ENCODE measurements at regions not wholly inside any gene's neighbourhood (a gene's known extent, or its start where the extent isn't known, plus 50 kb on each side); places are given as distances from the start of the nearest gene placed in this dataset.
A peak's percentile ranks its signal among the peaks of the same experiment; 100 is the strongest.

DNA sequence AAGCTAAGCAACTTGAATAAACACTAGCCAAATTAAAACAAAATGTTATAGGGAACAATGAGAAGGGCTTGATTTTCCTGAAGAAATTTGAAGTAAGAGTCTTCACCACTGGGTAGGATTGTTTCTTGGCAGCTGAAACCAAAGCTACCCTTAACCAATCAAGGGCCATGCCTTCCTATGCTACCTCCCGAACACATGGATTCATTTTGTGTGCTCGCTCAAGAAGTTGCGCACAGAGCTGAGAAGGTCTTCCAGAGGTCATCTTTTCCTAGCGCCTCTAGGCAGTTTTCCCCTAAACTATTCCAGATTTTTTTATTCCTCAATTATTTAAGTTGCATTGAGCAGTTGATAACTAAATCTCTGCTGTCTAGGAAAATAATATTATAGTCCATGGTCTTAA, 264.6 kb downstream of the RBM43 start:
- TF ChIP-seq, protein P1, sequence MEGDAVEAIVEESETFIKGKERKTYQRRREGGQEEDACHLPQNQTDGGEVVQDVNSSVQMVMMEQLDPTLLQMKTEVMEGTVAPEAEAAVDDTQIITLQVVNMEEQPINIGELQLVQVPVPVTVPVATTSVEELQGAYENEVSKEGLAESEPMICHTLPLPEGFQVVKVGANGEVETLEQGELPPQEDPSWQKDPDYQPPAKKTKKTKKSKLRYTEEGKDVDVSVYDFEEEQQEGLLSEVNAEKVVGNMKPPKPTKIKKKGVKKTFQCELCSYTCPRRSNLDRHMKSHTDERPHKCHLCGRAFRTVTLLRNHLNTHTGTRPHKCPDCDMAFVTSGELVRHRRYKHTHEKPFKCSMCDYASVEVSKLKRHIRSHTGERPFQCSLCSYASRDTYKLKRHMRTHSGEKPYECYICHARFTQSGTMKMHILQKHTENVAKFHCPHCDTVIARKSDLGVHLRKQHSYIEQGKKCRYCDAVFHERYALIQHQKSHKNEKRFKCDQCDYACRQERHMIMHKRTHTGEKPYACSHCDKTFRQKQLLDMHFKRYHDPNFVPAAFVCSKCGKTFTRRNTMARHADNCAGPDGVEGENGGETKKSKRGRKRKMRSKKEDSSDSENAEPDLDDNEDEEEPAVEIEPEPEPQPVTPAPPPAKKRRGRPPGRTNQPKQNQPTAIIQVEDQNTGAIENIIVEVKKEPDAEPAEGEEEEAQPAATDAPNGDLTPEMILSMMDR (IDR thresholded peaks at IDR 0.05; ENCODE audit: control extremely low read depth, extremely low read depth): no peak
- no peak for ATAC-seq (ENCODE audit: insufficient read depth, low FRiP score)
- Histone ChIP-seq H3K27ac (ENCODE audit: low read depth in 1 of 2, low read length in 1 of 2) (no peak overlapping the region), H3K4me1 (ENCODE audit: control insufficient read depth in 5 of 5, insufficient read depth in 5 of 5, low read length in 5 of 5) (peaks cover 0 to 17% (median 0%) of the 10 kb centered on the region in 5 donors), H3K36me3 (ENCODE audit: control insufficient read depth in 4 of 4, insufficient read depth in 4 of 4, low read length in 4 of 4) (no peaks in the 10 kb centered on the region), H3K4me3 (no peak overlapping the region), H3K27me3 (ENCODE audit: control insufficient read depth in 3 of 3, insufficient read depth in 3 of 3, low read length in 2 of 3) (no peaks in the 10 kb centered on the region), H3K9ac (ENCODE audit: insufficient read depth in 1 of 2, low read length in 2 of 2) (no peak overlapping the region), H3K9me3 (ENCODE audit: control insufficient read depth in 4 of 4, insufficient read depth in 3 of 4, low read length in 3 of 4) (no peaks in the 10 kb centered on the region)
- DNase-seq: peak in 1 of 3 donors; percentile 26
- WGBS, 2 donors: 89 to 95% methylated on average over 4 of the region's 4 CpGs

DNA sequence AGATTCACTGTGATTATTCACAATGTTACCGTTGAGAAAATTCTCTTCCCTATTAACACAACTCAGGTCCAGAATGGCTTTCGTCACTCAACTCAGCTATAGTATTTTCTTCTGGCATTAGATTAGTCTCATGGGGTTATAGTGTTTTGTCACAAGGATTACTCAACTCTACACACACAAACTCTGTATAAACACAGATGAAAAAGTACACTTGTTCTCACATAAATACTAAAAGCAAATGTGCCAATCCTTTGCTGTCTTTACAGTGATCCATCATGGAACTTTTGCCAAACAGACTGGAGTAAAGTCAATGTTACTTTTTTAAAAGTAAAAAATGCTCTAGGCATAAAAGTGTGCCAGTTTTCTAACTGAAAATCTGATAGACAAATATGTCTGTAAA, 267.6 kb downstream of the RBM43 start:
- Histone ChIP-seq H3K36me3 (ENCODE audit: control insufficient read depth in 4 of 4, insufficient read depth in 4 of 4, low read length in 4 of 4) (no peaks in the 10 kb centered on the region), H3K27ac (ENCODE audit: low read depth in 1 of 2, low read length in 1 of 2) (no peak overlapping the region), H3K27me3 (ENCODE audit: control insufficient read depth in 3 of 3, insufficient read depth in 3 of 3, low read length in 2 of 3) (no peaks in the 10 kb centered on the region), H3K9ac (ENCODE audit: insufficient read depth in 1 of 2, low read length in 2 of 2) (no peak overlapping the region), H3K4me1 (ENCODE audit: control insufficient read depth in 5 of 5, insufficient read depth in 5 of 5, low read length in 5 of 5) (peaks cover 0 to 17% (median 0%) of the 10 kb centered on the region in 5 donors), H3K4me3 (no peak overlapping the region), H3K9me3 (ENCODE audit: control insufficient read depth in 4 of 4, insufficient read depth in 3 of 4, low read length in 3 of 4) (peaks cover 0 to 9% (median 0%) of the 10 kb centered on the region in 4 donors)
- TF ChIP-seq, protein P1 (IDR thresholded peaks at IDR 0.05; ENCODE audit: control extremely low read depth, extremely low read depth): no peak
- ATAC-seq (ENCODE audit: insufficient read depth, low FRiP score) (no peak), DNase-seq (peak in 2 of 3 donors; percentile 37 to 49)
- 61 to 82% methylated on average over 2 of the region's 2 CpGs for WGBS, 2 donors

DNA sequence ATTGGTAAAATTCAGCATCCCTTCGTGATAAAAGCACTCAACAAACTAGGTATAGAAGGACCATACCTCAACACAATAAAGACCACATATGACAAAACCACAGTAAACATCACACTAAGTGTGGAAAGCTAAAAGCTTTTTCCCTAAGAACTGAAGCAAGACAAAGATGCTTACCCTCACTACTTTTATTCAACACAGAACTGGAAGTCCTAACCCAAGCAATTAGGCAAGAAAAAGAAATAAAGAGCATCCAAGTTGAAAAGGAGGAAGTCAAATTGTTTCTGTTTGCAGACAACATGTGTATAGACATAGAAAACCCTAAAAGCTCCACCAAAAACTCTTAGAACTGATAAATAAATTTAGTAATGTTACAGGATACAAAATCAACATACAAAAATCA, 271.7 kb downstream of the RBM43 start:
- no peak overlapping the region for H3K4me3 ChIP-seq
- H3K27ac ChIP-seq (ENCODE audit: low read depth in 1 of 2, low read length in 1 of 2): no peak overlapping the region
- H3K27me3 ChIP-seq (ENCODE audit: control insufficient read depth in 3 of 3, insufficient read depth in 3 of 3, low read length in 2 of 3): no peaks in the 10 kb centered on the region
- DNase-seq (no peak), ATAC-seq (ENCODE audit: insufficient read depth, low FRiP score) (no peak)
- no peaks in the 10 kb centered on the region for H3K4me1 ChIP-seq (ENCODE audit: control insufficient read depth in 5 of 5, insufficient read depth in 5 of 5, low read length in 5 of 5)
- no peak overlapping the region for H3K9ac ChIP-seq (ENCODE audit: insufficient read depth in 1 of 2, low read length in 2 of 2)
- no peaks in the 10 kb centered on the region for H3K36me3 ChIP-seq (ENCODE audit: control insufficient read depth in 4 of 4, insufficient read depth in 4 of 4, low read length in 4 of 4)
- WGBS, 2 donors: 94 to 95% methylated on average over 1 of the region's 1 CpG
- TF ChIP-seq, protein P1 (IDR thresholded peaks at IDR 0.05; ENCODE audit: control extremely low read depth, extremely low read depth): no peak
- H3K9me3 ChIP-seq (ENCODE audit: control insufficient read depth in 4 of 4, insufficient read depth in 3 of 4, low read length in 3 of 4): peaks cover 0 to 20% (median 5%) of the 10 kb centered on the region in 4 donors

- Histone ChIP-seq H3K27ac (ENCODE audit: low read depth in 1 of 2, low read length in 1 of 2) (no peak overlapping the region), H3K4me1 (ENCODE audit: control insufficient read depth in 5 of 5, insufficient read depth in 5 of 5, low read length in 5 of 5) (no peaks in the 10 kb centered on the region), H3K27me3 (ENCODE audit: control insufficient read depth in 3 of 3, insufficient read depth in 3 of 3, low read length in 2 of 3) (no peaks in the 10 kb centered on the region), H3K4me3 (no peak overlapping the region), H3K9me3 (ENCODE audit: control insufficient read depth in 4 of 4, insufficient read depth in 3 of 4, low read length in 3 of 4) (peaks cover 0 to 18% (median 5%) of the 10 kb centered on the region in 4 donors), H3K9ac (ENCODE audit: insufficient read depth in 1 of 2, low read length in 2 of 2) (no peak overlapping the region), H3K36me3 (ENCODE audit: control insufficient read depth in 4 of 4, insufficient read depth in 4 of 4, low read length in 4 of 4) (no peaks in the 10 kb centered on the region)
- DNase-seq (no peak), ATAC-seq (ENCODE audit: insufficient read depth, low FRiP score) (no peak)
- TF ChIP-seq, protein P1 (IDR thresholded peaks at IDR 0.05; ENCODE audit: control extremely low read depth, extremely low read depth): no peak
Measured at GRCh38 chr2:150985741-150986140, 275.9 kb downstream of the RBM43 start.

Data from lung (tissue), 11 donors.